Esophagus muscularis mucosa (tissue), 4 donors: ENCODE measurements at regions not wholly inside any gene's neighbourhood (a gene's known extent, or its start where the extent isn't known, plus 50 kb on each side); places are given as distances from the start of the nearest gene placed in this dataset.

Experiments
- DNase-seq: peaks from one replicate; pipeline ENCODE4 v3.0.0-alpha.2; 2017; ENCODE audit errors: extremely low spot score
- H3K27ac ChIP-seq, 4 donors: fragments of 200-600 bp; sonication (generic); replicated peaks in 1 of 4; 1 replicate in 3 of 4; 2 replicates in 1 of 4; pipeline ENCODE4 v1.5.1; 2016 to 2019; ENCODE audit warnings: mild to moderate bottlenecking in 1 of 4
- H3K27me3 ChIP-seq, 4 donors: fragments of 200-600 bp; sonication (generic); one replicate each; pipeline versions ENCODE4 v1.5.1 to v1.6.0; 2016 to 2019
- H3K36me3 ChIP-seq, 4 donors: fragments of 200-600 bp; sonication (generic); one replicate each; pipeline ENCODE4 v1.5.1; 2016 to 2019
- H3K4me1 ChIP-seq, 4 donors: fragments of 200-600 bp; sonication (generic); one replicate each; pipeline ENCODE4 v1.5.1; 2016 to 2019
- H3K4me3 ChIP-seq, 4 donors: fragments of 200-600 bp; sonication (generic); 1 replicate in 2 of 4; 2 replicates in 2 of 4; pipeline ENCODE4 v1.5.1; 2016 to 2019; ENCODE audit warnings: mild to moderate bottlenecking in 4 of 4, moderate library complexity in 1 of 4
- H3K9me3 ChIP-seq, 4 donors: fragments of 200-600 bp; sonication (generic); 1 replicate in 3 of 4; 2 replicates in 1 of 4; pipeline ENCODE4 v1.5.1; 2016 to 2019
- EP300 ChIP-seq: sonication (generic); formaldehyde crosslinking; IDR thresholded peaks from one replicate; pipeline ENCODE4 v1.6.1; 2017; ENCODE audit warnings: antibody characterized with exemption
- POLR2A ChIP-seq: fragments of 450-650 bp; IDR thresholded peaks from one replicate; pipeline ENCODE4 v1.6.1; 2017; ENCODE audit warnings: antibody characterized with exemption, moderate library complexity, mild to moderate bottlenecking, low read depth
- POLR2AphosphoS5 ChIP-seq, 2 donors: sonication (generic); formaldehyde crosslinking; IDR thresholded peaks; one replicate each; pipeline ENCODE4 v1.6.1; 2017; ENCODE audit warnings: antibody characterized with exemption in 2 of 2
- WGBS: methylation state at CpG from one replicate; pipeline ENCODE4 v1.1.5; 2018; 5-methylcytosine and 5-hydroxymethylcytosine counted together
- intact Hi-C: fragments of 100-400 bp; cut with DNase I; formaldehyde crosslinking; loops from one replicate; pipeline ENCODE4 v1.15.1; 2023
- TF ChIP-seq, protein P1 (sequence below), 3 experiments: fragments of 200-600 bp in 2 of 3; fragments of 450-650 bp in 1 of 3; sonication (generic) in 2 of 3; IDR thresholded peaks; one replicate each; pipeline ENCODE4 v1.5.1; 2017 to 2019; ENCODE audit warnings: antibody characterized with exemption in 3 of 3, mild to moderate bottlenecking in 2 of 3, moderate library complexity in 1 of 3

GRCh38 chr4:56272927-56273326 lies 114.4 kb downstream of the AASDH start:
- Histone ChIP-seq H3K9me3 (no peaks in the 10 kb centered on the region), H3K4me1 (no peaks in the 10 kb centered on the region), H3K27me3 (no peaks in the 10 kb centered on the region), H3K36me3 (no peaks in the 10 kb centered on the region), H3K27ac (no peak overlapping the region), H3K4me3 (no peak overlapping the region)
- 94% methylated on average over 2 of the region's 2 CpGs for WGBS
- TF ChIP-seq, protein P1, sequence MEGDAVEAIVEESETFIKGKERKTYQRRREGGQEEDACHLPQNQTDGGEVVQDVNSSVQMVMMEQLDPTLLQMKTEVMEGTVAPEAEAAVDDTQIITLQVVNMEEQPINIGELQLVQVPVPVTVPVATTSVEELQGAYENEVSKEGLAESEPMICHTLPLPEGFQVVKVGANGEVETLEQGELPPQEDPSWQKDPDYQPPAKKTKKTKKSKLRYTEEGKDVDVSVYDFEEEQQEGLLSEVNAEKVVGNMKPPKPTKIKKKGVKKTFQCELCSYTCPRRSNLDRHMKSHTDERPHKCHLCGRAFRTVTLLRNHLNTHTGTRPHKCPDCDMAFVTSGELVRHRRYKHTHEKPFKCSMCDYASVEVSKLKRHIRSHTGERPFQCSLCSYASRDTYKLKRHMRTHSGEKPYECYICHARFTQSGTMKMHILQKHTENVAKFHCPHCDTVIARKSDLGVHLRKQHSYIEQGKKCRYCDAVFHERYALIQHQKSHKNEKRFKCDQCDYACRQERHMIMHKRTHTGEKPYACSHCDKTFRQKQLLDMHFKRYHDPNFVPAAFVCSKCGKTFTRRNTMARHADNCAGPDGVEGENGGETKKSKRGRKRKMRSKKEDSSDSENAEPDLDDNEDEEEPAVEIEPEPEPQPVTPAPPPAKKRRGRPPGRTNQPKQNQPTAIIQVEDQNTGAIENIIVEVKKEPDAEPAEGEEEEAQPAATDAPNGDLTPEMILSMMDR (IDR thresholded peaks at IDR 0.05), result no peak
- no peak for DNase-seq
- intact Hi-C loops, result no loop called here

GRCh38 chr4:56272003-56272402 lies 115.3 kb downstream of the AASDH start:
- WGBS, result 94% methylated on average over 11 of the region's 11 CpGs
- no peak overlapping the region for H3K4me3 ChIP-seq
- H3K27ac ChIP-seq, result no peak overlapping the region
- no peaks in the 10 kb centered on the region for H3K9me3 ChIP-seq
- intact Hi-C loops, result no loop called here
- no peaks in the 10 kb centered on the region for H3K27me3 ChIP-seq
- TF ChIP-seq, protein P1 (IDR thresholded peaks at IDR 0.05), result no peak
- TF ChIP-seq EP300, result no peak
- no peak for TF ChIP-seq POLR2AphosphoS5 (IDR thresholded peaks at IDR 0.05)
- no peak for TF ChIP-seq POLR2A
- H3K4me1 ChIP-seq, result no peaks in the 10 kb centered on the region
- H3K36me3 ChIP-seq, result no peaks in the 10 kb centered on the region
- no peak for DNase-seq

GRCh38 chr4:56271131-56271530 lies 116.2 kb downstream of the AASDH start:
- Histone ChIP-seq H3K4me3 (no peak overlapping the region), H3K27me3 (no peaks in the 10 kb centered on the region), H3K4me1 (no peaks in the 10 kb centered on the region), H3K9me3 (no peaks in the 10 kb centered on the region), H3K36me3 (no peaks in the 10 kb centered on the region), H3K27ac (no peak overlapping the region)
- intact Hi-C loops, result no loop called here
- TF ChIP-seq EP300 (no peak), POLR2AphosphoS5 (IDR thresholded peaks at IDR 0.05) (no peak), POLR2A (no peak)
- TF ChIP-seq, protein P1 (IDR thresholded peaks at IDR 0.05), result no peak
- 61% methylated on average over 2 of the region's 2 CpGs for WGBS
- no peak for DNase-seq

DNA sequence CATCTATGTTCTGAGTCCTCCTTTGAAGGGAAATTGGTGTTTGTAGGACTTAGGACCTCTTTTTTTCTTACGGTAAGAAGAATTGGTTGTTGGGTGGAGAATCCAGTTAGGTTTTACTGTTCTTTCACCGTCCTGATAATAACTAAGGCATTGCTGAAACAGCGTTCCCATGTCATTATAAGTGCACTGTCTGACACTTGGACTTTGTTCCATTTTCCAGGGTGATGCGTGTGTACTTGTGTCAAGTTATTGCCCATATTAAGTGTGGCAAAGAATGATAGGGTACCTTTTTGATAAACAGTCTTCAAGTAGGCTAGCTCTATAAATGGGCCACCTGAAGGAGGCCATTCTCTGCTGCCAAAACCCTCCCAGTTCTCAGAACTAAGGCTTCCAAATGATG lies 119.7 kb downstream of the AASDH start:
- H3K4me3 ChIP-seq, result no peak overlapping the region
- TF ChIP-seq EP300, result no peak
- no peak for TF ChIP-seq POLR2A
- TF ChIP-seq POLR2AphosphoS5 (IDR thresholded peaks at IDR 0.05), result no peak
- TF ChIP-seq, protein P1 (IDR thresholded peaks at IDR 0.05), result no peak
- H3K4me1 ChIP-seq, result no peaks in the 10 kb centered on the region
- no peak overlapping the region for H3K27ac ChIP-seq
- intact Hi-C loops, result no loop called here
- H3K9me3 ChIP-seq, result no peaks in the 10 kb centered on the region
- no peaks in the 10 kb centered on the region for H3K27me3 ChIP-seq
- DNase-seq, result no peak
- WGBS, result 91% methylated on average over 4 of the region's 4 CpGs
- no peaks in the 10 kb centered on the region for H3K36me3 ChIP-seq

DNA sequence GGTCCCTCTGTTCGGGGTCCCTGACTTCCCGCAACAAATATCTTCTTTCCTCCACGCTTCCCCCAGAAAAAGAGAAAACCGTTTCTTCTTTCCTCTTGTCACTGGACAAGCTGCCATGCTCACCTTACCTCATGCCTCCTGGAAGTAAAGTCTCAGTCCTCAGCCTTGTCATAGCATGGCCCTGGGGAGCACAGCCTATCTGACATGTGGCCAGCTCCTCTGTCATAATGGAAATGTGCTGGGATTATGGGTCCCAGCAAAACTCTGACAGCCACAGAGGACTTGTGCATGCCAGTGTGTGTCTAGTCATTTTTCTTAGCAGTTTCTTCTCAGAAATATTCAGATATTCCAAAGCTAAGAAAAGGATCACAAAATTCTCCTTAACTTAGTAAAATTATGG lies 122.4 kb downstream of the AASDH start:
- WGBS, result 86% methylated on average over 4 of the region's 4 CpGs
- H3K27ac ChIP-seq, result no peak overlapping the region

More for the DNA sequence above, 122.4 kb downstream of the AASDH start:
- no peak for DNase-seq
- Histone ChIP-seq H3K36me3 (no peaks in the 10 kb centered on the region), H3K9me3 (no peaks in the 10 kb centered on the region), H3K27me3 (no peaks in the 10 kb centered on the region), H3K4me1 (no peaks in the 10 kb centered on the region), H3K4me3 (no peak overlapping the region)
- TF ChIP-seq POLR2A (no peak), POLR2AphosphoS5 (IDR thresholded peaks at IDR 0.05) (no peak), EP300 (no peak)
- TF ChIP-seq, protein P1 (IDR thresholded peaks at IDR 0.05), result no peak
- intact Hi-C loops, result no loop called here
